Activated CD4-positive, alpha-beta T cell treated with anti-CD3 and anti-CD28 coated beads, Interleukin-10, Interleukin-2, amounts not matched to agents 100 ng/mL and 50 ng/mL, durations not matched to agents 16 hours and 8 hours (primary cell): ENCODE measurements at regions not wholly inside any gene's neighbourhood (a gene's known extent, or its start where the extent isn't known, plus 50 kb on each side); places are given as distances from the start of the nearest gene placed in this dataset.
"Not testable (repeated sequence)": the region's sequence is repeated elsewhere in the genome, so short reads cannot be mapped to it uniquely, and the experiment has no call there.

Experiments
- DNase-seq: peaks from one replicate; pipeline ENCODE4 v3.0.0-alpha.2; 2020

DNA sequence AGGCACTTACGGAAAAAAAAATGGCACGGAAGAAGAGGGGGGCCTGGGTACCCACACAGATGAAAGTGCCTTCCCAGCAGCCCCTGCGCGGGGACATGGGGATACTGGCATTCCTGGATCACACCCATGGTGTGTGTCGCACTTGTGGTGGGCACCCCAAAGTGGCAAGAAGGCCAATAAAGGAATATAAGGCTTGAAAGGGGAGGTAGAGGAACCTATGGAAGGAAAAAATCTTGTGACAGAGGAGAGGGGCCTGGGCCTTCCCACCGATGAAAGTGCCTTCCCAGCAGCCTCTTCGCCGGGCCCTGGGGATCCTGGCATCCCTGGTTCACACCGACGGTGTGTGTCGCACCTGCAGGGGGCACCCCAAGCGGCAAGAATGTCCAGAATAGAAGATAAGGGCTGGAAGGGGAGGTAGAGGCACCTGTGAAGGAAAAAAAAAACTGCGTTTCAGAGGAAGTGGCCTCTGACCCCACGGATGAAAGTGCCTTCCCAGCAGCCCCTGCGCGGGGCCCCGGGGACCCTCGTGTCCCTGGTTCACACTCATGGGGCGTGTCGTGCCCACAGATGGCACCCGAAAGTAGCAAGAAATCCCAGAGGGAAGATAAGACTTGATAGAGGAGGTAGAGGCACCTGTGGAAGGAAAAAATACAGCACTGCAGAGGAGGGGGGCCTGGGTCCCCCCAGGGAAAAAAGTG is 284.0 kb downstream of the ALG10 start:
- DNase-seq: no peak

DNA sequence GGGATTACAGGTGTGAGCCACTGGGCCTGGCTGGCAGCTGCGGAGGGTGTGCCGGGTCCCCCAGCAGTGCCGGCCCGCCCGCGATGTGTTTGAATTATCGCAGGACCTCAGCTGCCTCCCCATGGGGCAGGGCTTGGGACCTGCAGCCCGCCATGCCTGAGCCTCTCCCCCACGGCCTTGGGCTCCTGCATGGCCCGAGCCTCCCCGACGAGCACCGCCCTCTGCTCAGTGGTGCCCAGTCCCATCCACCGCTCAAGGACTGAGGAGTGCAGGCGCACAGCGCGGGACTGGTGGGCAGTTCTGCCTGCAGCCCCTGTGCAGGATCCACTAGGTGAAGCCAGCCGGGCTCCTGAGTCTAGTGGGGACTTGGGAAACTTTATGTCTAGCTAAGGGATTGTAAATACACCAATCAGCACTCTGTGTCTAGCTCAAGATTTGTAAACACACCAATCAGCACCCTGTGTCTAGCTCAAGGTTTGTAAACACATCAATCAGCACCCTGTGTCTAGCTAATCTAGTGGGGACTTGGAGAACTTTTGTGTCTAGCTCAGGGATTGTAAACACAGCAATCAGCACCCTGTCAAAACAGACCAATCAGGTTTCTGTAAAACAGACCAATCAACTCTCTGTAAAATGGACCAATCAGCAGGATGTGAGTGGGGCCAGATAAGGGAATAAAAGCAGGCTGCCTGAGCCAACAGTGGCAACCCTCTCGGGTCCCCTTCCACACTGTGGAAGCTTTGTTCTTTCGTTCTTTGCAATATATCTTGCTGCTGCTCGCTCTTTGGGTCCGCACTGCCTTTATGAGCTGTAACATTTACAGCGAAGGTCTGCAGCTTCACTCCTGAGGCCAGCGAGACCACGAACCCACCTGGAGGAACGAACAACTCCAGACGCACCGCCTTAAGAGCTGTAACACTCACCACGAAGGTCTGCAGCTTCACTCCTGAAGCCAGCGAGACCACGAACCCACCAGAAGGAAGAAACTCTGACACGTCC is 287.8 kb downstream of the ALG10 start:
- not testable (repeated sequence) for DNase-seq

DNA sequence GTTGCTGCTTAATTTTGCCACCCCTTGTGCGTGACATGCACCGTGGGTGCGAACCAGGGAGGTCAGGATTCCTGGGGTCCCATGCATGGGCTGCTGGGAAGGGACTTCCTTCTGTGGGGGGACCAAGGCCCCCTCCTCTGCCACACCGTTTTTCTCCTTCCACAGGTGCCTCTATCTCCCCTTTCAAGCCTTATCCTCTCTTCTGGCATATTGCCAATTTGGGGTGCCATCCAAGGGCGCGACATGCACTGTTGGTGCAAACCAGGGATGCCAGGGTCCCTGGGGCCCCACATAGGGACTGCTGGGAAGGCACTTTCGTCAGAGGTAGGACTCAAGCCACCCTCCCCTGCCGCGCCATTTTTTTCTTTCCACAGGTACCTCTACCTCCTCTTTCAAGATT is 289.0 kb downstream of the ALG10 start:
- DNase-seq: no peak

DNA sequence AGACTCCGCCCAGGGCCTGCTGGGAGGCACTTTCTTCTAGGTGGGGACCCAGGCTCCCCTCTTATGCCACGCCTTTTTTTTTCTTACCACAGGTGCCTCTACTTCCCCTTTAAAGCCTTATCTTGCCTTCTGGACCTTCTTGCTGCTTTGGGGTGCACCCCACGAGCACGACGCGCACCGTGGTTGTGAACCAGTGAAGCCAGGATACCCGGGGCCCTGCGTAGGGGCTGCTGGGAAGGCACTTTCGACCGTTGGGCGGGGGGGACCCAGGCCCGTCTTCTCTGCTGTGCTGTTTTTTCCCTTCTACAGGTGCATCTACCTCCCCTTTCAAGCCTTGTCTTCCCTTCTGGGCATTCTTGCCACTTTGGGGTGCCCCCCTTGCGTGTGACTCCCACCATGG is 305.4 kb downstream of the ALG10 start:
- DNase-seq: no peak

DNA sequence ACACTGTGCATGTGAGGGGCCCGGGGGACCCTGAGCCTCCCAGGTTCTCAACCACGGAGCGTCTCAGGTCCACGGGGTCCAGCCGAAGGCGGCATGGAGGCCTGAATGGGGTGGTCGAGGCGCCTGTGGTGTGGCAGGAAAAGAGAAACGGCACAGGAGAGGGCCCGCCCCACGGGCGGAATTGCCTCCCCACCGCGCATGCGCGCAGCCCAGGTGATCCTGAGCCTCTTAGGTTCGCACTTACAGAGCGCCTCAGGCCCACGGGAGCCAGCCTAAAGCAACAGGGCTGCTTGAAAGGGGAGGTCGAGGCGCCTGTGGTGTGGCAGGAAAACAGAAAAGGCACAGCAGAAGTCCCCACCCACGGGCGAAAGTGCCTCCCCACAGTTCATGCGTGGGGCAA is 311.0 kb downstream of the ALG10 start:
- no peak for DNase-seq

DNA sequence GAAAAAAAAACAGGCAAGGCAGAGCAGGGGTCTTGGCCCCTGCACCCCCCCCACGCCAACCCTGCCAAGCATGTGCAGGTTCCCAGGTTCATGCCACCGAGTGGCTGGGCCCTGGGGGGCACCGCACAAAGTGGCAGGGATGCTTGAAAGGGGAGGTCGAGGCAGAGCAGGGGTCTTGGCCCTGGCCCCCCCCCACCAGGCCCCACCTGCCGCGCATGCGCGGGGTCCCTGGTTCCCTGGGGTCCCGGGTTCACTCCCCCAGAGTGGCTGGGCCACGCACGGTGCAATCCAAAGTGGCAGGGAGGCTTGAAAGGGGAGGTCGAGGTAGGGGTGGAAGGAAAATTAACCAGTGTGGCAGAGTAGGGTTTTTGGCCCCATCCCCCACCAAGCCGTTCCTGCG is 312.2 kb downstream of the ALG10 start:
- no peak for DNase-seq

DNA sequence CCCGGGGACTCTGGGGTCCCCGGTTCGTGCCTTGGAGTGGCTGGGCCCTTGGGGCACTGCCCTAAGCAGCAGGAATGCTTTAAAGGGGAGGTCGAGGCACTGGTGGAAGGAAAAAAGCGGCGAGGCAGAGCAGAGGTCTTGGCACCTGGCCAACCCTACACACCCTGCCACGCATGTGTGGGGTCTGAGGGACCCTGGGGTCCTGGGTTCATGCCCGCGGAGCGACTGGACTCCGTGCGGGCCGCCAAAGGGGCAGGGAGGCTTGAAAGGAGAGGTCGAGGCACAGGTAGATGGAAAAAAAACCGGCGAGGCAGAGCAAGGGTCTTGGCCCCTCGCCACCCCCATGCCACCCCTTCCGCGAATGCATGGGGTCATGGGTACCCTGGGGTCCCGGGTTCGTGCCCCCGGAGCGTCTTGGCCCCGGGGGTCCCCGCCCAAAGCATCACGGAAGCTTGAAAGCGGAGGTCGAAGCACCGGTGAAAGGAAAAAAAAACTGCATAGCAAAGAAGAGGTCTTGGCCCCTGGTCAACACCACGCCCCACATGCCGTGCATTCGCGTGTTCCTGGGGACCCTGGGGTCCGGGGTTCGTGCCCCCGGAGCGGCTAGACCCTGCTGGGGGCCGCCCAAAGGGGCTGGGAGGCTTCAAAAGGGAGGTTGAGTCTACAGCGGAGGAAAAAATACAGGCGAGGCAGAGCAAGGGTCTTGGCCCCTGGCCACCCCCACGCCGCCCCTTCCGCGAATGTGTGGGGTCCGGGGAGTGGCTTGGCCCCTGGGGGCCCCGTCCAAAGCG is 312.9 kb downstream of the ALG10 start:
- DNase-seq: no peak

DNA sequence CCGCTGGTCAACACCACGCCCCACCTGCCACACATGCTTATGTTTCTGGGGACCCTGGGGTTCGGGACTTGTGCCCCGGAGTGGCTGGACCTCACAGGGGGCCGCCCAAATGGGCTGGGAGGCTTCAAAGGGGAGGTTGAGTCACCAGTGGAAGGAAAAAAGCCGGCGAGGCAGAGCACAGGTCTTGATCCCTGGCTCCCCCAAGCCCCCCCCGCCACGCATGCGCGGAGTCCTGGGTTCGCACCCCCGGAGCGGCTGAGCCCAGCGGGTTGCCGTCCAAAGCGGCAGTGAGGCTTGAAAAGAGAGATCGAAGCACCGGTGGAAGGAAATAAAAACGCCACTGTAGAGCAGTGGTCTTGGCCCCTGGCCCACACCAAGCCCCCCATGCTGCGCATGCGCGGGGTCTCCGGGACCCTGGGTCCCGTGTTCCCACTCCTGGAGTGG is 313.5 kb downstream of the ALG10 start:
- DNase-seq: no peak

DNA sequence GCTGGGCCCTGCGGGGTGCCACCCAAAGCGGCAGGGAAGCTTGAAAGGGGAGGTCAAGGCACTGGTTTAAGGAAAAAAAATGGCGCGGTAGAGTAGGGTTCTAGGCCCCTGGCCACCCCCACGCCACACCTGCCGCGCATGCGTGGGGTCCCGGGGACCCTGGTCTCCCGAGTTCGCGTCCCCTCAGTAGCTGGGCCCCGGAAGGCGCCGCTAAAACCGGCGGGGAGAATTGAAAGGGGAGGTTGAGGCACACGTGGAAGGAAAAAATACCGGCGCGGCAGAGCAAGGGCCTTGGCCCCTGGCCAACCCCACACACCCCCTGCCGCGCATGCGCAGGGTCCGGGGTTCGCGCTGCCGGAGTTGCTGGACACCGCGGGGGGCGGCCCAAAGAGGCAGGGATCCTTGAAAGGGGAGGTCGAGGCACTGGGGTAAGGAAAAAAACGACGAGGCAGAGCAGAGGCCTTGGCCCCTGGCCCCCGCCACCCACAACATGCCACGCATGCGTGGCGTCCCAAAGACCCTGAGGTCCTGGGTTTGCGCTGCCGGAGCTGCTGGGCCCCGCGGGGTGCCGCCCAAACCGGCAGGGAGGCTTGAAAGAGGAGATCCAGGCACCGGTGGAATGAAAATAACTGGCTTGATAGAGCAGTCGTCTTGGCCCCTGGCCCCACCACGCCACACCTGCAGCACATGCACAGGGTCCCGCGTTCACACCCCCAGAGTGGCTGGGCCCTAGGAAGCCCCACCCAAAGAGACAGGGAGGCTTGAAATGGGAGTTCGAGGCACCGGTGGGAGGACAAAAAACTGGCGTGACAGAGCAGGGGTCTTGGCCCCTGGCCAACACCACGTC is 314.5 kb downstream of the ALG10 start:
- DNase-seq: no peak

DNA sequence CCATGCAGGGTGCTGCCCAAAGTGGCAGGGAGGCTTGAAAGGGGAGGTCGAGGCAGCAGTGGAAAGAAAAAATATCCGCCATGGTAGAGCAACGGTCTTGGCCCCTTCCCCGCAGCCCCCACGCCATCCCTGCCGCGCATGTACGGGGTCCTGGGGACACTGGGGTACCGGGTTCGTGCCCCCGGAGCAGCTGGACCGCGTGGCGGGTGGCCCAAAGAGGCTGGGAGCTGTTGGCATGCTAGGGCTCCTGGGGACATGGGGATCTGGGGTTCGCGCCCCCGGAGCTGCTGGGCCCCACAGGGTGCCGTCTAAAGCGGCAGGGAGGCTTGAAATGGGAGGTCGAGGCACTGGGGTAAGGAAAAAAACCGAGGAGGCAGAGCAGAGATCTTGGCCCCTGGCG is 316.5 kb downstream of the ALG10 start:
- DNase-seq: no peak

DNA sequence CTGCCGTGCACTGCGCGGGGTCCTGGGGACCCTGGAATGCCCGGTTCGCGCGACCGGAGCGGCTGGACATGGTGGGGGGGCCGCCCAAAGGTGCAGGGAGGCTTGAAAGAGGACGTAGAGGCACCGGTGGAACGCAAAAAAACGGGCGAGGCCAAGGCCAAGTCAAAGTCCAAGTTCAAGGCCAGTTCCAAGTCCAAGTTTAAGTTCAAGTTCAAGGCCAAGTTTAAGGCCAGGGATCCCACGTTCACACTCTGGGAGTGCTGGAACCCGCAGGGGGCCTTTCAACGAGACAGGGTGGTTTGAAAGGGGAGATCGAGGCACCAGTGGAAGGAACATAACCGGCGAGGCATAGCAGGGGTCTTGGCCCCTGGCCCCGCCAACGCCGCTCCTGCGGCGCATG is 317.6 kb downstream of the ALG10 start:
- DNase-seq: no peak

DNA sequence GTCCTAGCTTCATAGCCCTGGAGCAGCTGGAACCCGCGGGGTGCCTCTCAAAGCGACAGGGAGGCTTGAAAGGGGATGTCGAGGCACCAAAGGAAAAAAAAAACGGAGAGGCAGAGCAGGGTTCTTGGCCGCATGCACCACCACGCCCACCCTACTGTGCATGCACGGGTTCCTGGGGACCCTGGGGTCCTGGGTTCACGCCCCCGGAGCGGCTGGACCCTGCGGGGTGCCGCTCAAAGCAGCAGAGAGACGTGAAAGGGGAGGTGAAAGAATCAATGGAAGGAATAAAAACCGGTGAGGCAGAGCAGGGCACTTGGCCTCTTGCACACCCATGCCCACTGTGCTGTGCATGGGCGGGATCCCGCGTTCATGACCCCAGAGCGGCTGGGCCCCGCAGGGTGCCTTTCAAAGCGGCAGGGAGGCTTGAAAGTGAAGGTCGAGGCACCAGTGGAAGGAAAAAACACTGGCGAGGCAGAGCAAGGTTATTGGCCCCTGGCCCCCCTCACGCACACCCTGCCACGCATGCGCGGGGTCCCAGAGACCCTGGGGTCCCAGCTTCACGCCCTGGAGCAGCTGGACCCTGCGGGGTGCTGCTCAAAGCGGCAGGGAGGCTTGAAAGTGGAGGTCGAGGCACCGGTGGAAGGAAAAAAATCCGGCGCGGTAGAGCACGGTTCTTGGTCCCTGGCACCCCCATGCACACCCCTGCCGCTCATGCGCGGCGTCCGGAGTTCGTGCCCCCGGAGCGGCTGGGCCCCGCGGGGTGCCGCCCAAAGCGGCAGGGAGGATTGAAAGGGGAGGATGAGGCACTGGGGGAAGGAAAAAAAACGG is 318.5 kb downstream of the ALG10 start:
- DNase-seq: no peak

DNA sequence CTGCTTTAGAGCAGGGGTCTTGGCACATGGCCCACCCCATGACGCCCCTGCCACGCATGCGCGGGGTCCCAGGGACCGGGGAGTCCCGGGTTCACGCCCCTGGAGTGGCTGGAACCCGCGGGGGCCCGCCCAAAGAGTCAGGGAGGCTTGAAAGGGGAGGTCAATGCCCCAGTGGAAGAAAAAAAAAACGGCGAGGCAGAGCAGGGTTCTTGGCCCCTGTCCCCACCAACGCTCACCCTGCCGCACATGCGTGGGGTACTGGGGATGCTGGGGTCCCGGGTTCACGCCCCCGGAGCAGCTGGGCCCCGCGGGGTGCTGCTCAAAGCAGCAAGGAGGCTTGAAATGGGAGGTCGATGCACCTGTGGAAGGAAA is 319.1 kb downstream of the ALG10 start:
- DNase-seq: no peak

DNA sequence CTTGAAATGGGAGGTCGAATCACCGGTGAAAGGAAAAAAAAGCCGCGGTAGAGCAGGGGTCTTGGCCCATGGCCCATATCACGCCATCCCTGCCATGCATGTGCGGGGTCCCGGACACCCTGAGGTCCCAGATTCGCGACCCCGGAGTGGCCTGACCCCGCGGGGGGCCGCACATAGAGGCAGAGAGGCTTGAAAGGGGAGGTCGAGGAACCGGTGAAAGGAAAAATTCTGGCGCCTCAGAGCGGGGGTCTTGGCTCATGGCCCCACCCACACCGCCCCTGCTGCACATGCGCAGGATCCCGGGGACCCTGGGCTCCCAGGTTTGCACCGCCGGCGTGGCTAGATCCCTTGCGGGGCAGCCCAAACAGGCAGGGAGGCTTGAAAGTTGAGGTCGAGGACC is 319.8 kb downstream of the ALG10 start:
- no peak for DNase-seq

DNA sequence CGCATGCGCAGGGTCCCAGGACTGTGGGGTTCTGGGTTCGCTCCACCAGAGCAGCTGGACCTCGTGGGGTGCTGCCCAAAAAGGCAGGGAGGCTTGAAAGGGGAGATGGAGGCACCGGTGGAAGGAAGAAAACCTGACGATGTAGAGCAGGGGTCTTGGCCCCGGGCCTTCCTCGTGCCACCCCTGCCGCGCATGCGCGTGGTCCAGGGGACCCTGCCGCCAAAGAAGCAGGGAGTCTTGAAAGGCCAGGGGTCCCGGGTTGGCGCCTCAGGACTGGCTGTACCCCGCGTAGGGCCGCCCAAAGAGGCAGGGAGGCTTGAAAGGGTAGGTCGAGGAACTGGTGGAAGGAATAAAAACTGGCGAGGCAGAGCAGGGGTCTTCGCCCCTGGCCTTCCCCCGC is 321.0 kb downstream of the ALG10 start:
- DNase-seq: no peak

DNA sequence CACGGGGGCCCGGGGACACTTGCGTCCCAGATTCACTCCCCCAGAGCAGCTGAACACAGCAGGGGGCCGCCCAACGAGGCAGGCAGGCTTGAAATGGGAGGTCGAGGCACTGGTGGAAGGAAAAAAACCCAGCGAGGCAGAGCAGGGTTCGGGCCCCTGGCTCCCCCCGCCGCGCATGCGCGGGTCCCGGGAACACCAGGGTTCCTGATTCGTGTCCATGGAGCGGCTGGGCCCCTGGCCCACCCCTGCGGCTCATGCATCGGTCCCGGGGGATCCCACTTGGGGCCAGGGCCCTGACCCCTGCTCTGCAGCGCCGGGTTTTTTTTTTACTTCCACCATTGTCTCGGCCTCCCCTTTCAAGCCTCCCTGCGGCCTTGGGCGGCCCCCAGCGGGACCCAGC is 321.5 kb downstream of the ALG10 start:
- DNase-seq: no peak

DNA sequence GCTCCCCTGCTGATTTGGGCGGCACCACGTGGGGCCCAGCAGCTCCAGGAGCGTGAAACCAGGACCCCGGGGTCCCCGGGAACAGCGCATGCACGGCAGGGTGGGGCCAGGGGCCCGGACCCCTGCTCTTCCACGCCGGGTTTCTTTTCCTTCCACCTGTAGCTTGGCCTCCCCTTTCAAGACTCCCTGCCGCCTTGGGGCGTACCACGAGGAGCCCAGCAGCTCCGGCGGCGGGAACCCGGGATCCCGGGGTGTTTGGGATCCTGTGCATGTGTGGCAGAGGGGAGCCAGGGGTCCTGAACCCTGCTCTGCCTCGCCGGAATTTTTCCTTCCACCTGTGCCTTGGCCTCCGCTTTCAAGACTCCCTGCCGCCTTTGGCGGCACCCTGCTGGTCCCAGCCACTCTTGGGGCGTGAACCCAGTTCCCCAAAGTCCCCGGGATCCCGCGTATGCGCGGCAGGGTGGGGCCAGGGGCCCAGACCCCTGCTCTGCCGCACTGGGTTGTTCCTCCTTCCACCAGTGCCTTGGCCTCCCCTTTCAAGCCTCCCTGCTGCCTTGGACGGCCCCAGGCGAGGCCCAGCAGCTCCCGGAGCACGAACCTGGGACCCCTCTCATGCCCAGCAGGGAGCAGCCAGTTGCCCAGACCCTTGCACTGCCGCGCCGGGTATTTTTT is 322.7 kb downstream of the ALG10 start:
- DNase-seq: no peak

DNA sequence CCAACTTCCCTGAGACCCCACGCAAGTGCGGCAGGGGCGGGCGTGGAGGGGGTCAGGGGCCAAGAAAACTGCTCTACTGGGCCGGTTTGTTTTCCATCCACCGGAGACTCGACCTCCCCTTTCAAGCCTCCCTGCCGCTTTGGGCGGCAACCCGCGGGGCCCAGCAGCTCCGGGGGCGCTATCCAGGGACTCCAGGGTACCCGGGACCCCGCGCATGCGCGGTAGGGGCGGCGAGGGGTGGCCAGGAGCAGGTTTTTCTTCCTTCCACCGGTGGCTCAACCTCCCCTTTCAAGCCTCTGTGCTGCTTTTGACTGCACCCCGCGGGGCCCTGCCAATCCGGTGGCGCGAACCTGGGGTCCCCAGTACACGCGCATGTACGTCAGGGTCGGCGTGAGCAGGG is 323.5 kb downstream of the ALG10 start:
- DNase-seq: no peak

DNA sequence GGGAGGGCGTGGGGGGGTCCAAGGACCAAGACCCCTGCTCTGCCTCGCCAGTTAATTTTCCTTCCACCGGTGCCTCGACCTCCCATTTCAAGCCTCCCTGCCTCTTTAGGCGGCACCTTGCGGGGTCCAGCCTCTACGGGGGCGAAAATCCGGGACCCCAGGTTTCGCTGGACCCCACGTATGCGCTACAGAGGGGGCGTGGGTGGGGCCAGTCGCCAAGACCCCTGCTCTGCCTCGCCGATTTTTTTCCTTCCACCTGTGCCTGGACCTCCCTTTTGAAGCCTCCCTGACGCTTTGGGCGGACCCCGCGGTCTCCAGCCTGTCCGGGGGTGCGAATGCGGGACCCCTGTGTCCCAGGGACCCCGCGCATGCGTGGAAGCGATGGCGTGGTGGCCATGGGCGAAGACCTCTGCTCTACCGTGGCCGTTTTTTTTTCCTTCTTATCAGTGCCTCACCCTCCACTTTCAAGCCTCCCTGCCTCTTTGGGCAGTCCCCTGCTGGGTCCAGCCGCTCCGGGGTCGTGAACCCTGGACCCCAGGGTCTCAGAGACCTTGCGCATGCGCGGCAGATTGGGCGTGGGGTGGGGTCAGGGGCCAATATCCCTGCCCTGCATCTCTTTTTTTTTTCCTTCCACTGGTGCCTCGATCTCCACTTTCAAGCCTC is 324.2 kb downstream of the ALG10 start:
- DNase-seq: no peak

DNA sequence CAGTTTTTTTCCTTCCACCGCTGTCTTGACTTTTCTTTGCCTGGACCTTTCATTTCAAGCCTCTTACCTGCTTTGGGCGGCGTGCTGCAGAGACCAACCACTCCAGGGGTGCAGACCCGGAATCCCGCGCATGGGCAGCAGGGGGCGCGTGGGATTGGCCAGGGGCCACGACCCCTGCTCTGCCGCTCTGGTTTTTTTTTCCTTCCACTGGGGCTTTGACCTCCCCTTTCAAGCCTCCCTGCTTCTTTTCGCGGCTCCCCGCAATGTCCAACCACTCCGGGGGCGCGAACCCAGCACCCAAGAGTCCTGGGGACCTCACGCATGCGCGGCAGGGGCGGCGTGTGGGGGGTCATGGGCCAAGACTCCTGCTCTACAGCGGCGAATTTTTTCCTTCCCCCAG is 325.1 kb downstream of the ALG10 start:
- no peak for DNase-seq
